ENCODE measurements at regions not wholly inside any gene's neighbourhood (a gene's known extent, or its start where the extent isn't known, plus 50 kb on each side); places are given as distances from the start of the nearest gene placed in this dataset.

DNA sequence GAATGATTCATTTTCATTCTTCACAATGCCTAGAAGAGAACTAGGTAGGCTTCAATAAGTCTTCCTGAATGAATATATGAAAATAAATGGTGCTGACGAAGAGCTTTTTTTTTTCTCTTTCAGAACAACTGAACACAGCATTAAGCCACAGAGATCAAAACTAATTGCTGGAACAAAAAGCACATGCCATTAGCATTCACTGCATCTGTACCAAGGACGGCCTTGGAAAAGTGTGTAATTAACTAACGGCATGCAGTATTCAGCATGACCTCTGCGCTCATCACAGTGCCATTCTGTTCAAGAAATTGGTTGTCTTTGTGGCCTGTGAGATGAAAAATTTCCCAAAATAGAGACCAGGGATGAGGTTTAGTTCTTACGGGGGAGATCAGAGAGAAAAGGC lies 99.3 kb downstream of the NUDT12 start:
- Histone ChIP-seq H3K9ac (ENCODE audit: low read length in 2 of 2) (no peak overlapping the region), H3K27ac (ENCODE audit: low read length) (no peak overlapping the region), H3K36me3 (ENCODE audit: control insufficient read depth in 2 of 2, insufficient read depth in 2 of 2, low read length in 2 of 2) (no peaks in the 10 kb centered on the region), H3K4me1 (ENCODE audit: control insufficient read depth, insufficient read depth, low read length) (no peaks in the 10 kb centered on the region), H3K9me3 (ENCODE audit: control insufficient read depth in 2 of 2, low read length in 2 of 2) (no peaks in the 10 kb centered on the region), H3K4me3 (ENCODE audit: low read length in 2 of 2) (no peak overlapping the region), H3K27me3 (ENCODE audit: control insufficient read depth in 1 of 2, insufficient read depth in 2 of 2, low read length in 2 of 2) (no peaks in the 10 kb centered on the region)

DNA sequence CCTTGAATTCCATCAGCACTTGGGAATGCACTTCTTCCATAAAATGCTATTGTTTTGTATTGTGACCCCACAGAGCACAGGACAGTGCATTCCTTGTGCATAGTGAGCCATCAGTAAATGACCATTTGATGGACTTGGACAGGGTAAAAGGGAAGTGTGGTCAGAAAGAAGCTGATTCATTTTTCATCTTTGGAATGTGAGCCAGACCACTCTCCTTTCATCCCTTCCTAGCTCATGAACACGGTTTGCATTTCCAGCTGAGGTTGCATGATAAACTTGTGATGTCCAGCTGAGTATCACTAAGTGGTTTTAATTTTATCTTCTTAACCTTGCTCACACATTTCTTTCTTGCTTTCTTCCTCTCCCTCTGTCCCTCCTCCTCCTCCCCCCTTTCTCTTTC lies 101.3 kb downstream of the NUDT12 start:
- Histone ChIP-seq H3K27ac (ENCODE audit: low read length) (no peak overlapping the region), H3K4me3 (ENCODE audit: low read length in 2 of 2) (no peak overlapping the region), H3K9ac (ENCODE audit: low read length in 2 of 2) (no peak overlapping the region), H3K4me1 (ENCODE audit: control insufficient read depth, insufficient read depth, low read length) (no peaks in the 10 kb centered on the region), H3K27me3 (ENCODE audit: control insufficient read depth in 1 of 2, insufficient read depth in 2 of 2, low read length in 2 of 2) (no peaks in the 10 kb centered on the region), H3K36me3 (ENCODE audit: control insufficient read depth in 2 of 2, insufficient read depth in 2 of 2, low read length in 2 of 2) (no peaks in the 10 kb centered on the region), H3K9me3 (ENCODE audit: control insufficient read depth in 2 of 2, low read length in 2 of 2) (no peaks in the 10 kb centered on the region)

DNA sequence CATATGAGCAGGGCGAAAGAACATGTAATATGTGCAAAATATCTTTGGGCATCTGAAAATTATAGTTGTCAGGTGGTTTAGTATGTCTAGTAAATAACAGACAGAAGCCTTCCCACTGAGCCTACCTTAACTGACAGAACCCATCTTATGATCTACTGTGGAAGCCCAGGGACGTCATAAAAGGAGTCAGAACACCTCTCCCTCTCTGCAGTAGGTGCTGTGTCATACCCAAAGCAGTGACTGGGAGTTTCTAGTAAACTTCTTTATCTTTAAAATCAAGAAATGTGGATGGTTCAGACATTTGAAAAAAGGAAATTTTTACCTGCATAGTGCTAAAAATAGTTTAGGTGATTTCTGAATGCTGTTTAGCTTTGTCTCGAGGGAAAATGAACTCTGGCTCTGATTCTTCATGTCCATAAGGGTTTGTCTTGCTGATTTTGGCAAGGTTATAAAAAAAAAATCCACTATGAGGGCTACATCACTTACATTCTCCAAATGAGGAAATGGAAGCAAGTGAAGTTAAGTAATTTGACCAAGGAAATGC lies 104.0 kb downstream of the NUDT12 start:
- Histone ChIP-seq H3K36me3 (ENCODE audit: control insufficient read depth in 2 of 2, insufficient read depth in 2 of 2, low read length in 2 of 2) (no peaks in the 10 kb centered on the region), H3K27ac (ENCODE audit: low read length) (no peak overlapping the region), H3K4me3 (ENCODE audit: low read length in 2 of 2) (no peak overlapping the region), H3K9ac (ENCODE audit: low read length in 2 of 2) (no peak overlapping the region), H3K9me3 (ENCODE audit: control insufficient read depth in 2 of 2, low read length in 2 of 2) (no peaks in the 10 kb centered on the region), H3K4me1 (ENCODE audit: control insufficient read depth, insufficient read depth, low read length) (no peaks in the 10 kb centered on the region), H3K27me3 (ENCODE audit: control insufficient read depth in 1 of 2, insufficient read depth in 2 of 2, low read length in 2 of 2) (no peaks in the 10 kb centered on the region)

DNA sequence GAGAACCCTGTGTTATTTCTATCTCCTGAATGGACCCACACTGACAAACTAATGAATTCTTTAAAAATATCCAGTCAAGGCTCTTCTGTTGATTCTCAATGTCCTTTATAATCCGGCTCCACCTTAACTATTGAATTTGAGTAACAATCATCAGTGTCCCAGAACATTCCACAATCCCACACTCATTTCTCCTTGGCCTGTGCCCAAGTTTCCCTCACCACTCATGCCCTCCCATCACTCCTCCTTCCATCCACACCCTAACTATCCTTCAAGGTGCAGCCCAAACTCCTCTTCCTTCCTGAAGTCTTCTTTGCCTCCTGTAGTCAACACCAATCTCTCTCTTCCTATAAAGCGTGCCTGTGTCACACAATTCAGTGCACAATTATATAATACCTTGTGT lies 106.1 kb downstream of the NUDT12 start:
- Histone ChIP-seq H3K9me3 (ENCODE audit: control insufficient read depth in 2 of 2, low read length in 2 of 2) (no peaks in the 10 kb centered on the region), H3K9ac (ENCODE audit: low read length in 2 of 2) (no peak overlapping the region), H3K27me3 (ENCODE audit: control insufficient read depth in 1 of 2, insufficient read depth in 2 of 2, low read length in 2 of 2) (no peaks in the 10 kb centered on the region), H3K27ac (ENCODE audit: low read length) (no peak overlapping the region), H3K36me3 (ENCODE audit: control insufficient read depth in 2 of 2, insufficient read depth in 2 of 2, low read length in 2 of 2) (no peaks in the 10 kb centered on the region), H3K4me1 (ENCODE audit: control insufficient read depth, insufficient read depth, low read length) (no peaks in the 10 kb centered on the region), H3K4me3 (ENCODE audit: low read length in 2 of 2) (no peak overlapping the region)

DNA sequence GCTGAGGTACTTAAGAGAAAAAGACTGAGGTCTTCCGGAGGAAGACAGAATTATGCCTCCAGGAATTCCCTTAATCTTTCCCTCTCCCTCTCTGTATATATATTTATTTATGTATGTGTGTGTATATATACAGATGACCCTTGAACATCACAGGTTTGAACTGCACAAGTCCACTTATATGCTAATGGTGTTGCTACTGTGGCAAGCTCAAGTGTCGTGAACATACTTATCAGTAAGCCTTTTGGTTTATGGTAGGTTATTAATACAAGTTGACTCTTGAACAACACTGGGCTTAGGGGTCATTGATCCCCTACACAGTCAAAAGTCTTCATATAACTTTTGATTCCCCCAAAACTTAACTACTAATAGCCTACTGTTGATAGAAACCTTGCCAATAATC lies 106.8 kb downstream of the NUDT12 start:
- no peaks in the 10 kb centered on the region for H3K36me3 ChIP-seq (ENCODE audit: control insufficient read depth in 2 of 2, insufficient read depth in 2 of 2, low read length in 2 of 2)
- H3K4me1 ChIP-seq (ENCODE audit: control insufficient read depth, insufficient read depth, low read length) = no peaks in the 10 kb centered on the region
- no peak overlapping the region for H3K27ac ChIP-seq (ENCODE audit: low read length)
- no peaks in the 10 kb centered on the region for H3K27me3 ChIP-seq (ENCODE audit: control insufficient read depth in 1 of 2, insufficient read depth in 2 of 2, low read length in 2 of 2)
- no peak overlapping the region for H3K9ac ChIP-seq (ENCODE audit: low read length in 2 of 2)
- H3K9me3 ChIP-seq (ENCODE audit: control insufficient read depth in 2 of 2, low read length in 2 of 2) = no peaks in the 10 kb centered on the region
- H3K4me3 ChIP-seq (ENCODE audit: low read length in 2 of 2) = no peak overlapping the region

DNA sequence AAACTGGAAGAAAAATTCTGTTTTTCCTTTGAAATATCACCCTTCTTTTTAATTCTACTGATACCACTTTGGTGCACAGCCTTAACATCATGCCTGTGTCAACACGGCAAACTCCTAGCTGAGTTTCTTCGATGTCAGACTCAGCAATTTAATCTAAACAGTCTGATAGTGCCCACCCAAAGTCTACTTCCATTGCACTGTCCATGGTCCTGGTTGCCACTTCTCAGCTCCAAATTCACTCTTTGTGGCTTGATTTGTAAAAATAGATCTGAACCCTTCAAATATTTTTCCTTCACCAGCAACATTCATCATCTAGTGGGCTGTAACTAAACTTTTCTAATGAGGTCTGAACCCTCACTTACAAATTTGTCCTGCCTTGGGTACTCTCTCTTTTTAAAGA lies 107.8 kb downstream of the NUDT12 start:
- Histone ChIP-seq H3K9ac (ENCODE audit: low read length in 2 of 2) (no peak overlapping the region), H3K27ac (ENCODE audit: low read length) (no peak overlapping the region), H3K4me1 (ENCODE audit: control insufficient read depth, insufficient read depth, low read length) (no peaks in the 10 kb centered on the region), H3K4me3 (ENCODE audit: low read length in 2 of 2) (no peak overlapping the region), H3K27me3 (ENCODE audit: control insufficient read depth in 1 of 2, insufficient read depth in 2 of 2, low read length in 2 of 2) (no peaks in the 10 kb centered on the region), H3K36me3 (ENCODE audit: control insufficient read depth in 2 of 2, insufficient read depth in 2 of 2, low read length in 2 of 2) (no peaks in the 10 kb centered on the region), H3K9me3 (ENCODE audit: control insufficient read depth in 2 of 2, low read length in 2 of 2) (no peaks in the 10 kb centered on the region)

DNA sequence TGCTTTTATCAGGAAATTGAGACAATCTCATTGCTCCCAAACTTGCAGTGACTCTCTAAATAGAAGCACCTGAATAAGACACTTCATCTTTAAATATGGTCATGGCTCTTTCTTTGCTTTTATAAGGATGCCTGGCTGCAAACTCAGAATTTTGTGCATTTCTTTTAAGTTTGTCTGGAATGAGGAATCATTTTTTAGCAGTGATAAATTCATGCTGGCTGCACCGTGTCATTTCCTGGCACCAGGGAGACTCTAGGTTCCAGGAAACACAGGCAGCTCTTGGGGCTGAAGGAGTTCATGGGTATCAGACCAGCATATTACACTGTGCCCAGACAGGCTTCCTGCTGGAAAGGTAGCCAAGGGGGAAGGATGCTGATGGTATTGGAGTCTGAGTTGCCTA lies 109.9 kb downstream of the NUDT12 start:
- Histone ChIP-seq H3K36me3 (ENCODE audit: control insufficient read depth in 2 of 2, insufficient read depth in 2 of 2, low read length in 2 of 2) (no peaks in the 10 kb centered on the region), H3K4me3 (ENCODE audit: low read length in 2 of 2) (no peak overlapping the region), H3K27me3 (ENCODE audit: control insufficient read depth in 1 of 2, insufficient read depth in 2 of 2, low read length in 2 of 2) (no peaks in the 10 kb centered on the region), H3K27ac (ENCODE audit: low read length) (no peak overlapping the region), H3K9me3 (ENCODE audit: control insufficient read depth in 2 of 2, low read length in 2 of 2) (no peaks in the 10 kb centered on the region), H3K9ac (ENCODE audit: low read length in 2 of 2) (no peak overlapping the region), H3K4me1 (ENCODE audit: control insufficient read depth, insufficient read depth, low read length) (no peaks in the 10 kb centered on the region)

DNA sequence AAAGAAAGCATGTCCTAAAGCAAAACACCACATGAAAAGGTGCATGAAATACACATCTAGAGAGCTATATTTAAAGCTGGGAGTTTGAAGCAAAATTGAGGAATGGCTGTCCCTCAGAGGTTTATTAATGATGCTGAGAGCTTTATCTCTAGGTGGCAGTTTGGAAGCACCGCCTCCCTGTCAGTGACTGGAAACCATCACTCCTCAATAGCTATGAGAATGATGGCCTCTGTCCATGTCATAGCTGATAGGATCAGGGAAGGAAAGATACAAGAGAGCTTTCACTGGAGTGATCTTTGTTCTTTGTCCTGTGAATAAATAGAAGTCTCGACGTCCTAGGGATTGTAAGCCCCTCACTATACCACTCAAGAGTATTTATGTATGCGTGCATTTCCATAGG lies 110.5 kb downstream of the NUDT12 start:
- Histone ChIP-seq H3K9me3 (ENCODE audit: control insufficient read depth in 2 of 2, low read length in 2 of 2) (no peaks in the 10 kb centered on the region), H3K4me1 (ENCODE audit: control insufficient read depth, insufficient read depth, low read length) (no peaks in the 10 kb centered on the region), H3K4me3 (ENCODE audit: low read length in 2 of 2) (no peak overlapping the region), H3K27me3 (ENCODE audit: control insufficient read depth in 1 of 2, insufficient read depth in 2 of 2, low read length in 2 of 2) (no peaks in the 10 kb centered on the region), H3K9ac (ENCODE audit: low read length in 2 of 2) (no peak overlapping the region), H3K27ac (ENCODE audit: low read length) (no peak overlapping the region), H3K36me3 (ENCODE audit: control insufficient read depth in 2 of 2, insufficient read depth in 2 of 2, low read length in 2 of 2) (no peaks in the 10 kb centered on the region)

DNA sequence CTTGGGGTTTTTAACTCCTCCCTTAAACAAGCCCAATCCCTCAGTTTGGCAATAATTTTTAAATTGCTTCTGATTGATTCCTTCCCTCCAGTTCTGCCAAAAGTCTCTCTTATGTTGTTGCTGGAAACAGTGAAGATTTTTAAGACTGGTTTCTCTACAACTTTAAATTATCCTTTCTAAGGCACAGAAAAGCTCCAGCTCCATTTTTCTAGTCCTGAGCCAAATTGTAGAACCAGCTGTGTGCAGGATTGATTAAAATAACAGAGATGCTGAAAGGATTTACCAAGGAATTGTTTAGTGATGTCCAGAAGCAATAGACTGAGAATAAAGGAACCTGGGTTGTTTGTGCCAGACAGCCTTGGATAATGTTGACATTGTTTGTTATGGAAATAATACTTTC lies 111.3 kb downstream of the NUDT12 start:
- H3K9me3 ChIP-seq (ENCODE audit: control insufficient read depth in 2 of 2, low read length in 2 of 2) = no peaks in the 10 kb centered on the region
- H3K27ac ChIP-seq (ENCODE audit: low read length) = no peak overlapping the region
- H3K4me3 ChIP-seq (ENCODE audit: low read length in 2 of 2) = no peak overlapping the region

DNA sequence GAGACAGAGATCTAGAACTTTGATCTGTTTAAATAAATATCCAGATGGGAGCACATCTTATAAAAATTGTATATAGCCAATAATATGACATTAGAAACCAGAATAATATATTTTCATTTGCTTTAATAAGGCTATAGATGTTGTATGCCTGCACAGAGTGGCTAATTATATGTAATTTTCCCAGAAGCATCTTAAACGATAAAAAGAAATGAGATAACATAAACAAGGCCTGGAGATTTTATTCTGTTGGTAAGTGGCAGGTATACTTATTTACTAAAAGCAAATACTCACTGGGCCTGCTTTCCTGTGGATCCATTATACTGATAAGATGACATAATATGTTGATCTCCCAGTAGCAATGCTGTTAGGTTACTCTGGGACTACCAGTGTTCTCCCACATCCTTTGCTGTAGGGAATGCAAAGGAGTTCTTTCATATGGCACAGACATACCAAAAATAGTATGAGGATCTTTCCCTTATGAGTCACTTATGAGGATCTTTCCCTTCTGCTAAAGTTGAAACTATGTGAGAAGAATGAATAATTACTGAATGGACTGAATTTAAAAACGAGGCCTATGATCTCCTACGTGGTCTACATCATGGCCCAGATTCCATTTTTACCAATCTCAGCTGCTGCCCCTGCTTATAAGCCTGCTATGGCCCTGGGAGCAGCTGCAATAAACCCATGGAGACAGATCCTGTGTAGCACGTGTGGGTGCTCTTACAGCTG lies 112.1 kb downstream of the NUDT12 start:
- H3K9me3 ChIP-seq (ENCODE audit: control insufficient read depth in 2 of 2, low read length in 2 of 2) = no peaks in the 10 kb centered on the region
- no peak overlapping the region for H3K27ac ChIP-seq (ENCODE audit: low read length)
- H3K9ac ChIP-seq (ENCODE audit: low read length in 2 of 2) = no peak overlapping the region
- H3K4me1 ChIP-seq (ENCODE audit: control insufficient read depth, insufficient read depth, low read length) = no peaks in the 10 kb centered on the region
- H3K27me3 ChIP-seq (ENCODE audit: control insufficient read depth in 1 of 2, insufficient read depth in 2 of 2, low read length in 2 of 2) = no peaks in the 10 kb centered on the region
- no peak overlapping the region for H3K4me3 ChIP-seq (ENCODE audit: low read length in 2 of 2)
- no peaks in the 10 kb centered on the region for H3K36me3 ChIP-seq (ENCODE audit: control insufficient read depth in 2 of 2, insufficient read depth in 2 of 2, low read length in 2 of 2)

More for the DNA sequence above, 111.3 kb downstream of the NUDT12 start:
- Histone ChIP-seq H3K9ac (ENCODE audit: low read length in 2 of 2) (no peak overlapping the region), H3K36me3 (ENCODE audit: control insufficient read depth in 2 of 2, insufficient read depth in 2 of 2, low read length in 2 of 2) (no peaks in the 10 kb centered on the region), H3K4me1 (ENCODE audit: control insufficient read depth, insufficient read depth, low read length) (no peaks in the 10 kb centered on the region), H3K27me3 (ENCODE audit: control insufficient read depth in 1 of 2, insufficient read depth in 2 of 2, low read length in 2 of 2) (no peaks in the 10 kb centered on the region)

DNA sequence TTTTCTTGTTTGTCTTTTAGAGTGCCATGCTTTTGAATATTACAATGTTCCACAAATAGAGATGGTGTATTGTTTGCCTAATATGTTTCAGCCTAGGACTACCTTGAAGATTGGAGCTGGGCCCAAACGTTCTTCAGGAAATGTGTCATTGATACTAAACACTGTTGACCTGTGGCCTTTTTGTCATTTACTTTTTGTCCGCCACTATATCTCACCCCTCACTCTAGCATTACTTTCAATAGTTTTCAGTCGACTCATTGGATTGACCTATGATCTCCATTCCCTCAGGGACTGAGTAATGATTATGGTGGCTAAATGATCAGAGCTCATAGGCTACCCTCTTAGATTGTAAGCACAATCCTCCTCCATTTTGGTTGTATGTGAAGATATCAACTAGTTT lies 115.8 kb downstream of the NUDT12 start:
- Histone ChIP-seq H3K9me3 (ENCODE audit: control insufficient read depth in 2 of 2, low read length in 2 of 2) (no peaks in the 10 kb centered on the region), H3K27ac (ENCODE audit: low read length) (no peak overlapping the region), H3K4me3 (ENCODE audit: low read length in 2 of 2) (no peak overlapping the region), H3K36me3 (ENCODE audit: control insufficient read depth in 2 of 2, insufficient read depth in 2 of 2, low read length in 2 of 2) (no peaks in the 10 kb centered on the region), H3K4me1 (ENCODE audit: control insufficient read depth, insufficient read depth, low read length) (no peaks in the 10 kb centered on the region), H3K9ac (ENCODE audit: low read length in 2 of 2) (no peak overlapping the region), H3K27me3 (ENCODE audit: control insufficient read depth in 1 of 2, insufficient read depth in 2 of 2, low read length in 2 of 2) (no peaks in the 10 kb centered on the region)
